ENCODE measurements at regions not wholly inside any gene's neighbourhood (a gene's known extent, or its start where the extent isn't known, plus 50 kb on each side); places are given as distances from the start of the nearest gene placed in this dataset.

- Histone ChIP-seq H3K4me1 (no peaks in the 10 kb centered on the region), H3K36me3 (no peaks in the 10 kb centered on the region), H3K27me3 (no peaks in the 10 kb centered on the region), H3K9me3 (no peaks in the 10 kb centered on the region), H3K4me3 (no peak overlapping the region), H3K27ac (no peak overlapping the region)
- intact Hi-C loops (cut with DNase I), result no loop called here
- TF ChIP-seq POLR2A (IDR thresholded peaks at IDR 0.05) (no peak), POLR2AphosphoS5 (IDR thresholded peaks at IDR 0.05; ENCODE audit: insufficient read depth in 1 of 2, low read depth in 1 of 2) (no peak), CTCF (IDR thresholded peaks at IDR 0.05) (no peak)
- DNase-seq (ENCODE audit: extremely low spot score in 2 of 2), result no peak
Observed at GRCh38 chr1:165147799-165148198, 208.7 kb downstream of the LMX1A start.

GRCh38 chr1:165144757-165145397, 211.6 kb downstream of the LMX1A start:
- Histone ChIP-seq H3K36me3 (no peaks in the 10 kb centered on the region), H3K27me3 (no peaks in the 10 kb centered on the region), H3K4me3 (no peak overlapping the region), H3K27ac (no peak overlapping the region), H3K9me3 (no peaks in the 10 kb centered on the region), H3K4me1 (no peaks in the 10 kb centered on the region)
- no peak for DNase-seq (ENCODE audit: extremely low spot score in 2 of 2)
- TF ChIP-seq POLR2AphosphoS5 (IDR thresholded peaks at IDR 0.05; ENCODE audit: insufficient read depth in 1 of 2, low read depth in 1 of 2) (no peak), CTCF (IDR thresholded peaks at IDR 0.05) (peak; percentile 12 to 58 (median 54)), POLR2A (IDR thresholded peaks at IDR 0.05) (no peak)
- intact Hi-C loops (cut with DNase I), result no loop called here

- Histone ChIP-seq H3K27ac (no peak overlapping the region), H3K9me3 (no peaks in the 10 kb centered on the region), H3K4me3 (no peak overlapping the region), H3K27me3 (no peaks in the 10 kb centered on the region), H3K4me1 (no peaks in the 10 kb centered on the region), H3K36me3 (no peaks in the 10 kb centered on the region)
- TF ChIP-seq POLR2A (IDR thresholded peaks at IDR 0.05), result no peak
- peak in 1 of 3 experiments; percentile 27 for TF ChIP-seq CTCF (IDR thresholded peaks at IDR 0.05)
- intact Hi-C loops (cut with DNase I), result no loop called here
- no peak for DNase-seq (ENCODE audit: extremely low spot score in 2 of 2)
Observed at GRCh38 chr1:165143437-165144065, 213.0 kb downstream of the LMX1A start.

GRCh38 chr1:165138960-165139359, 217.6 kb downstream of the LMX1A start:
- Histone ChIP-seq H3K4me3 (no peak overlapping the region), H3K27ac (no peak overlapping the region), H3K4me1 (no peaks in the 10 kb centered on the region), H3K27me3 (no peaks in the 10 kb centered on the region), H3K9me3 (no peaks in the 10 kb centered on the region), H3K36me3 (no peaks in the 10 kb centered on the region)
- TF ChIP-seq POLR2A (IDR thresholded peaks at IDR 0.05) (no peak), CTCF (IDR thresholded peaks at IDR 0.05) (no peak), POLR2AphosphoS5 (IDR thresholded peaks at IDR 0.05; ENCODE audit: insufficient read depth in 1 of 2, low read depth in 1 of 2) (no peak)
- intact Hi-C loops (cut with DNase I), result no loop called here
- no peak for DNase-seq (ENCODE audit: extremely low spot score in 2 of 2)

GRCh38 chr1:165137551-165138316, 218.8 kb downstream of the LMX1A start:
- H3K27ac ChIP-seq, result no peak overlapping the region
- H3K4me3 ChIP-seq, result no peak overlapping the region
- no peaks in the 10 kb centered on the region for H3K36me3 ChIP-seq
- no peaks in the 10 kb centered on the region for H3K4me1 ChIP-seq
- no peak for DNase-seq (ENCODE audit: extremely low spot score in 2 of 2)
- TF ChIP-seq POLR2AphosphoS5 (IDR thresholded peaks at IDR 0.05; ENCODE audit: insufficient read depth in 1 of 2, low read depth in 1 of 2) (no peak), POLR2A (IDR thresholded peaks at IDR 0.05) (no peak), CTCF (IDR thresholded peaks at IDR 0.05) (no peak)
- no peaks in the 10 kb centered on the region for H3K9me3 ChIP-seq
- H3K27me3 ChIP-seq, result no peaks in the 10 kb centered on the region
- intact Hi-C loops (cut with DNase I), result no loop called here
